ENCODE measurements at regions not wholly inside any gene's neighbourhood (a gene's known extent, or its start where the extent isn't known, plus 50 kb on each side); places are given as distances from the start of the nearest gene placed in this dataset.
"Not testable (repeated sequence)": the region's sequence is repeated elsewhere in the genome, so short reads cannot be mapped to it uniquely, and the experiment has no call there.

- peak; percentile 68 for DNase-seq
Observed at GRCh38 chr6:169868458-169868857, 117.0 kb downstream of the ERMARD start.

DNA sequence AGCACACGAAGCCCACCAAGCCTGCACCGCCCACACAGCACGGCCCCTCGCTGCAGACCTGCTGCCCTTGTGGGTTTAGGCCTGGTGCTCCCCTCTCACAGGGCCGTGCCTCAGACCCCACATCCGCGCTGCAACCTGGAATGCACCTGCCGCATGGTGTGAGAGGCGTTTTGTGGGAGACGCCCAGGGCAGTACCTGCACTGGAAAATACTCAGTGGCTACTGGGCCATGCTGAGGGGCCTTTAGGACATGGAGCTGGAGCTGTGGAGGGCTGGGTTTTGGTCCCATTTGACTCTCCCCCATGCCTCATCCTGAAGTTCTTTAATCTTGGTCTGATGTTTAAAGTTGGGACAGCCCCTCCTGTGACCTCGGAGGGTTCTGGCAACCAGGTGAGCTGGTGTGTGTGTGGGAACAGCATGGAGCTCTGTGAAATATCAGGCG is 116.3 kb downstream of the ERMARD start:
- no peak for DNase-seq

DNA sequence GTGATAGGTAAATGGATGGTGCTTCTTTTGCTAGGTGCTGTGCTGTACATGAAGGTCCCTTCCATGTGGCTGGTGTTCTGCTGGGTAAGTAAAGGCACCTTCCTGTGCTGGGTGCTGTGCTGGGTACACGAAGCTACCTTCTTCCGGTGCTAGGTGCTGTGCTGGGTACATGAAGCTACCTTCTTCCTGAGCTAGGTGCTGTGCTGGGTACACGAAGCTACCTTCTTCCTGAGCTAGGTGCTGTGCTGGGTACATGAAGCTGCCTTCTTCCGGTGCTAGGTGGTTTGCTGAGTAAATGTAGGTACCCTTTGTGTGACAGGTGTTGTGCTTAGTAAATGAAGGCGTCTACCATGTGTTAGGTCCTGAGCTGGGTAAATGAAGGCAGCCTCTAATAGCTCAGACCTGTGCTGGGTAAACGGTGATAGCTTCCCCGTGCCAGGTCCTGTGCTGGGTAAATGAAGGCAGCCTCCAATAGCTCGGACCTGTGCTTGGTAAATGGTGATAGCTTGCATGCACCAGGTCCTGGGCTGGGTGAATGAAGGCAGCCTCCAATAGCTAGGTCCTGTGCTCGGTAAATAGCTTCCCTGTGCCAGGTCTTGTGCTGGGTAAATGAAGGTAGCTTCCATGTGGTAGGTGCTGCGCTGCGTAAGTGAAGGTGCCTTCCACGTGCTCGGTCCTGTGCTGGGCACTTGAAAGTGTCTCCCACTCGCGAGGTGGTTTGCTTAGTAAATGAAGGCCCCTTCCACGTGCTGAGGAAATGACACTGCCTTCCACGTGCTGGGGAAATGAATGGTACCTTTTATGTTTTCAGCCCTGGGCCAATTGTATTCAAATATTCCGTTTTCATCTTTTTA is 115.5 kb downstream of the ERMARD start:
- DNase-seq = no peak

DNA sequence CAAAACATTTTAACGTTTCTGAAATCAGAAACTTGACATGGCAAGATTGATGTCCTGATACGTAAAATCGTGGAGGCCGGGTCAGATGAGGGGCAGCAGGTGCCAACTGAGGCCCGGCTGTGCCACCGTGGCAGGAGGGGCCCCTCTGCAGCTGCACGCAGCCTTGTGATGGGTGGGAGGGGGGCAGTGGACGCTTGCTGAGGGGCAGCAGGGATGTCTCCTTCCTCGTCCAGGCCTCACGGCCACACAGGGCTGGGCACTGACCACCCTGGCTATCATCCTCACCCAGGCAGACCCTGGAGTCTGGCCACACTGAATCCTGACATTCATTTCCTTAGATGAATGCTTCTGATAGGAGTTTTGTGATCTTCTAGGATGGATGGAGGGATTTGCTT is 114.7 kb downstream of the ERMARD start:
- DNase-seq = no peak

DNA sequence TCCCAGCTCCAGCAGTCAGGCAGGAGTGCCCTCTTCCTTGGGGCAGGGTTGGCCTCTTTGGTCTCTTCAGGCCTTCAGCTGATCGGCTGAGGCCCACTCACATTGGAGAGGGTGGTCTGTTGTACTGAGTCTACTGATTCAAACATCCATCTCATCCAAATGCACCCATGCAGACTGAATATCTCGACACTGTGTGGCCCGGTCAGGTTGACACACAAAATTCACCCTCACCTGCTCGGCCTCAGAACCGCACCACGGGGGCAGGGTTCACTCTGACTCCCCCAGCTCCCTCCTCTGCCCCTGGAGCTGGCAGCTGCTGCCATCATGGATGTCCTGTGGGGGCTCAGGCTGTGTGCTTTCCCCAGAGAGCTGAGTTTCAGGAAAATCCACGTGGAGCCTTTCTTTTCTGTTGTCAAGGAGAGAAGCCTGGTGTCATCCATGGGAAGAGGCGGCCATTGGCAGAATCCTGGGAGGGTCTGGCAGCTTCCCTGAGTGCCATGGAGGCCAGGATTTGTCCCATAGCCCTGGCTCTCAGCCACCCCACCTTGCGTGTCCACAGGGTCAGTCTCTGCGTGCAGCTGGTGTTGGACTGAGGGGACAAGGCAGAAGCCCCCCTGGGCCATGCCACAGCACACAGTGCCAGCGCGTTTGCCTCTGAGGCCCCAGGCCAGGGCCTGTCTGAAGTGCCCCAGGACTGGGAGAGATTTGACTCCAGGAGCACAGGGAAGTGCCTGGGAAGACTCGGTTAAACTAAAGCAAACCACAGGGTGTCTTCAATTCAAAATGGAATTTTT is 114.1 kb downstream of the ERMARD start:
- no peak for DNase-seq

DNA sequence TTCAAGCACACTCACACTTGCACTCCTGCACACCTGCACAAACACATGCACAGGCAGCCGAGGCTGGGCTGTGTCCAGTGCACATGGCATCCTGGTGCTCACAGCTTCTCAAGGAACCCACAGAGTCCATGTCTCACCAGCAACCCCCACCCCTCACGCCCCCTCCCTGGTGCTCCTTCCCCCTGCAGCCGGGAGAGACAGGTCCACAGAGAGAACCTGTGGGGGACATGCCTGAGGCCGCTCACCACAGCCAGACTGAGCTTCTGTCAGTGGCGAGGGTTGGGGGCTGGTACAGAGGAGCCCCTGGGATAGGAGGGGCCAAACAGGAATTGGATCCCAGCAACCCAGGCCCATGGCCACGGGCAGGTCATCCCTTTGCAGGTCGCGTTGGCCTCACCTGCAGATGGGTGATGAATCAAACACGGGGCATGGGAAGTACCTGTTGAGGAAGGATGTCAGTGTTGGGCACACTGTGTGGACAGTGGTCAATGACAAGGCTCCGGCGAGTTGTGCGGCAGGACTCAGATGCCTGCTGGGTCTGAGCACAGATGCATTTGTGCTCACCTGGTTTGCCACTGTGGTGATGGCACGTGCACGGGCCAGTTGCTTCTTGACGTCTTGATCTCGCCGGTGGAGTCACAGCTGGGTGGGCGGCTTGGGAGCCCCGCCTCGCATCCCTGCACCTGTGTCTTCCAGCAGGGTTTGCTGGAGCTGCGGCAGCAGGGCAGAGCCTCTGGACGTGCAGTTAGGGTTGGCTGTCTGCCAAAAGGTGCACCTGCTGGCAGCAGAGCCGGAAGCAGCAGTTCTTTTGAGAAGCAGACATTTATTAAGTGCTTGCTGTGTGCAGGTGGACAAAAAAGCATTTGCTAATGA is 113.0 kb downstream of the ERMARD start:
- DNase-seq = peak; percentile 13

GRCh38 chr6:169863710-169864109 is 112.3 kb downstream of the ERMARD start:
- DNase-seq = no peak

DNA sequence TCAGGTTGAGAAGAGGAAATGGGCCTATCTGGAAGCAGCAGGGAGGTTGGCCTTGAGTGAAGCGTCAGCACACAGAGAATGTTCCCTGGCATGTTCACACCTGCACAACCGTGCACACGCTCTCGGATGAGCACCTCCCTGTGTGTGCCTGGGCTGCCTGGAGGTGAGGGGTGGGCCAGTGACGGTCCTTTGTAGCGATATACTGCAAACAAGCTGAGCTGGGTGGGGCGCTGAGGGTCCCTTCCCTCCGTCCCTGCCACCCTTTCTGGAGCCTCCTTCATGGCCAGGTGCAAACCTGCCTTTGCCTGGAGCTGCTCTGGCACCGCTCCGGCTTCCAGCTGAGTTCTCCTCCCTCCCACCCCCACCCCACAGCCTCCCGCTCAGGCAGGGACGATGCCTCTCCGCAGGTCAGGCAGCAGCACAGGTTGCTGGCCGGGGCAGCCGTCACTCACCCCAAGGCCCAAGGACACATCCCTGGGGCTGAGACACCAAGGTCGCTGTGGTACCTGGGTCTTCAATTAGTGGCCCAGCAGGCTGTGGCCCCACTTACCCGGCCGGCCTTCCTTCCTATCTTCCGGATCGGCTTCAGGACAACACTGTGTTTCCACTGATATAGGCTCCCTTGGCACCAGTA is 111.6 kb downstream of the ERMARD start:
- DNase-seq = no peak

DNA sequence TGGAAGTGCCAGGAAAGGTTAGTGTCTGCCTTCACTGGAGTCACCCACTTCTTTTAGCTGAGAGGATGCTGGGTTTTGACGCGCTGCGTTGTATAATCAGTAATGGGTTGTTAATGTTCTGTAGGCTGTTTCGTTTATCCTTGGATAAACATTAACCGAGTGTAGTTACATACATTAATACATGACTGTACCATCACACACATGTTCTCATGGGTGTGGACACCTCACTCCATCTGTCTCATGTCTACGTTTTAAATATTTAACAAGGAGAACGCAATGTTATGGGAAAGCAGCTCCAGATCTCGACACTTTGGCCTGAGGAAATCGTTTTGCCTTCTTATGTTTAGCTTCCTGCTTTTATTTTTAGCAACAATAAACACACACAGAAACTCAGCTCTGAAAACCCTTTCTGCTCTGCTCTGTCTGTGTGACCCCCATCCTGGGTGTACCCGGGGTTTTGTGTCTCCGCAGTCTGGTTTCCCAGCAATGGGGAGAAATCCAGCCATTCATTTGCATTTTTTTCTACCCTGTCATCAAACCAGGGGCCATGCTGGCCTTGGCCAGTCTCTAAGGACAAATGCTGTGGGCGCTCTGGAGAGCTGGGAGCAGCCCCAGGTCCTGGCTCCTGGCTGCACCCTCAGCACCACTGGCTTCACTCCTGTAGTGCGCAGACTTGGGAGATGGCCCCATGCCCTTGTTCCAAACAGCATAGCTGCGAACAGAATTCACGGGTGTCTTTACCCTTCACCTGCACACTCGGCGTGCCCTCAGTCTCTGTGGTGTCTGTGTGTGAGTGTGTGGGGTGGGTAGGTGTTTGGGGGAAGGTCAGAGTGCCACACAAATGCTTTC is 110.8 kb downstream of the ERMARD start:
- no peak for DNase-seq

DNA sequence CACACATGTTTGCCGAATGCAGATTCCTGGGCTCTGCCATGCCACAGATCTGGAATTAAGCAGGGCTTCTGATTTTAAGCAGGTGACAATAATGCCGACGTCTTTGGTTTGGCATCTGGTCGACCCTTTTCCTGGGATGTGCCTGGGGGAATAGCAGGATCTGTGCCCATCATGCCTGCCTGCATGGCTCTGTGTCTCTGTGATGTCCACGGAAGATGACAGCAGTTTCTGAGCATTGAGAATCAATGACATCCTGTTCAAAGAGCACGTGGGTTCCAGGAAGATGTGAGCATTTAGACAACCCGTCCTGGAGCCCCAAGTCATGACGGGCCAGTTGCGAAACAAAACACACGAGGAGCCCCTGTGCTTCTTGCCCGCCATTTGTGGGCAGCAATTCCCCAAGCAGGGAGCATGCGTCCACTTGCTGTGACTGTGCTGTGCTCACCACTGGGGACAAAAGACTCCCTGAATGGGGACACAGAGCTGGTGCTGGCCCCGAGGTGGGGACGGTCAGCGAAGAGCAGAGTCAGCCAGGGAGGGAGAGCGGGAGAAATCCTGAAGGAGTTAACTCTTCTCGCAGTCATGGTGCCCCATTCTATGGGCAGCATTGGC is 110.1 kb downstream of the ERMARD start:
- no peak for DNase-seq

- peak; percentile 14 for DNase-seq
Observed at GRCh38 chr6:169859978-169860703, 108.7 kb downstream of the ERMARD start.

GRCh38 chr6:169859401-169859977 is 108.1 kb downstream of the ERMARD start:
- DNase-seq = no peak

DNA sequence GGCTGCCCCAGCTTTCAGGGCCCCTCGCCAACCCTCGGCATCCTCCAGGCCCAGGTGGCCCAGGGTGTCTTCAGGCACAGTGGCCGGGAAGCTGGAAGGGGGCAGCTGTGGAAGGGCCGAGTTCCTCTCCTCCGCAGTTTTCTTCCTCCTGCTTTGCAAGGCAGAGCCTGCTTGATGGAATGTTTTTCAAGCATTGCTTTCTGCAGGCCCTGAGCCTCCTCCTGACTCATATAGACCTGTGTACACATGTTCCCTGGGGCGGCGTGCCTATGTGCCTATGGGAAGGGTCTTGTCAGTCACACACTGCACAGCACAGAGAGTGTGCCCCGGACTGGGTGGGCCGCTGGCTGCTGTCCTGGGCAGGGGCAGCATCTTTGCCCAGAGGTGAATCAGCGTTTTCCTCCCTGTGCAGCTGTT is 107.5 kb downstream of the ERMARD start:
- DNase-seq = no peak

DNA sequence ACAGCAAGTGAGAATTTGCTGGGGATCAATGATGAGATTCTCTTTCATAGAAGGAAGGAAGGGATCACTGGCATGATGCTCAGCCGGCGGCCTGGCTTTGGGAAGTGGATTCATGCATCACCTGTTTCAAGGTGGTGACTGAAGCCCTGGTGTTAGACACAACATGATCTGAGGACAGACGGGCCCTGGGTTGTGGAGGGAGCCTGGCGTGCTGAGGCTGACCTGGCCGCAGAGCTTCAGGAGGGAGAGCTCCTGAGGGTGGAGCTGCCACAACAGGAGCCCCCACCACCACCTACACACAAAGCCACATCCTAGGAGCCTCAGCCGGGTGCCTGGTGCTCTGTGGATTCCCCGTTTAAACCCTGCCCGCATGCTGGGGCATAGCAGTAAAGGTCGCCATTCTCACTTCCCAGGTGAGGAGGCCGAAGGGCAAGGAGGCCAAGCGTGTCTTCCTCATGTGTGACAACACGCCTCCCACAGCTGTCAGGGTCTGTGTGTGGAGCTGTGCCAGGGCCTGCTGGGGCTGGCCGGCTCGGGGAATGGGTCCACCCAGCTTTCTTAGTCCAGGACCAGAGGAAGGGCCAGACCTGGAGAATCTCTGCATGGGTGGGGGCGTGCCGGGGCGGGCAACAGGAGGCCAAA is 107.0 kb downstream of the ERMARD start:
- no peak for DNase-seq

GRCh38 chr6:169857343-169858292 is 106.2 kb downstream of the ERMARD start:
- no peak for DNase-seq

GRCh38 chr6:169856442-169857342 is 105.3 kb downstream of the ERMARD start:
- not testable (repeated sequence) for DNase-seq

DNA sequence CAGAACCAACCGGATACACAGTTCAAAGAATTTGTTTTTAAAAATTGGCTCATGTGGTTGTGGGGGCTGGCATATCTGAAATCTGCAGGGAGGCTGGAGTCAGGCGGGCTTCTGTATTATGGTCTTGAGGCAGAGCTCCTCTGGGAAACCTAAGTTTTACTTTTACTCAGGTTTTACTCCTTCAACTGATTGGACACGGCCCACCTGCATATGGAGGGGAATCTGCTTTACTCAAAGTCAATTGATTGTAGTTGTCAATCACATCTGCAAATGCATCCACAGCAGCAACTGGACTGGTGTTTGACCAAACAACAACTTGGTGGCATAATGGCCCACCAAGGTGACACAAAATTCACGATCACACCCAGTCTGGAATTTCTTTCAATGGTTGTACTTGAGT is 103.4 kb downstream of the ERMARD start:
- no peak for DNase-seq
